ENCODE measurements at regions not wholly inside any gene's neighbourhood (a gene's known extent, or its start where the extent isn't known, plus 50 kb on each side); places are given as distances from the start of the nearest gene placed in this dataset.

- no peak for DNase-seq
- no peaks in the 10 kb centered on the region for H3K36me3 ChIP-seq
- no peak for TF ChIP-seq CTCF (IDR thresholded peaks at IDR 0.05 in 4 of 5, conservative IDR thresholded peaks at IDR 0.05 in 1 of 5)
- no peak for TF ChIP-seq POLR2A (IDR thresholded peaks at IDR 0.05)
- no peak overlapping the region for H3K27ac ChIP-seq
- no peak for ATAC-seq
- in situ Hi-C loops (cut with MboI; ENCODE audit: low sequenced_read_pairs in 4 of 4) (loop anchor here in 2 of 4 donors (25.0 kb wide), 2 partner anchors 779 to 979 kb away; no protein-coding TSS in a partner anchor), intact Hi-C loops (cut with DNase I; ENCODE audit: low total_unique reads) (no loop called here)
- H3K9me3 ChIP-seq: no peaks in the 10 kb centered on the region
- H3K4me1 ChIP-seq: no peaks in the 10 kb centered on the region
- no peak overlapping the region for H3K4me3 ChIP-seq
- no peaks in the 10 kb centered on the region for H3K27me3 ChIP-seq
Observed at GRCh38 chr4:123133397-123134050, 211.1 kb upstream of the NUDT6 start.

DNA sequence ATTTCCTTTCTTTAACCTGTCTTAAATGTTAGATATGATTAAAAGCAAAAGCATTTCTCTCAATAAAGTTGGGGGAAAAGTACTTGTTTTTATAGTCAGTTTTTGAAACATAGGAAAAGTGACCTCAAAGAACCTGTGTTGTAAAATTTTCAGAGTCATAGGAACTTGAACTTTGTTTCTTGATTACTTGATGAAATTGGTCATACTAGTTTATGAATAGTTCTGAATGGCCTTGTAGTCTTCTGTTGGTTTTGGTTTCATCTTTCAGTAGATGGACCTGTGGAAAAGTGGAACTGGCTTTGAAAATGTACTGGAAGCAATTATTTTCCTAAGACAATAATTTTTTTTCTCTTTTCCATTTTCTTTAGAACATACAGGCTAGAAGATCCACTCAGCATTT lies 222.2 kb upstream of the NUDT6 start:
- H3K27ac ChIP-seq: no peak overlapping the region
- intact Hi-C loops (cut with DNase I; ENCODE audit: low total_unique reads): no loop called here
- in situ Hi-C loops (cut with MboI; ENCODE audit: low sequenced_read_pairs in 4 of 4): loop anchor here in 2 of 4 donors (25.0 kb wide), 2 partner anchors 768 to 968 kb away; no protein-coding TSS in a partner anchor
- ATAC-seq: no peak
- TF ChIP-seq CTCF (IDR thresholded peaks at IDR 0.05 in 4 of 5, conservative IDR thresholded peaks at IDR 0.05 in 1 of 5): no peak
- TF ChIP-seq POLR2A (IDR thresholded peaks at IDR 0.05): no peak
- H3K4me1 ChIP-seq: no peaks in the 10 kb centered on the region
- DNase-seq: no peak
- no peak overlapping the region for H3K4me3 ChIP-seq
- no peaks in the 10 kb centered on the region for H3K36me3 ChIP-seq
- H3K9me3 ChIP-seq: no peaks in the 10 kb centered on the region
- H3K27me3 ChIP-seq: no peaks in the 10 kb centered on the region

DNA sequence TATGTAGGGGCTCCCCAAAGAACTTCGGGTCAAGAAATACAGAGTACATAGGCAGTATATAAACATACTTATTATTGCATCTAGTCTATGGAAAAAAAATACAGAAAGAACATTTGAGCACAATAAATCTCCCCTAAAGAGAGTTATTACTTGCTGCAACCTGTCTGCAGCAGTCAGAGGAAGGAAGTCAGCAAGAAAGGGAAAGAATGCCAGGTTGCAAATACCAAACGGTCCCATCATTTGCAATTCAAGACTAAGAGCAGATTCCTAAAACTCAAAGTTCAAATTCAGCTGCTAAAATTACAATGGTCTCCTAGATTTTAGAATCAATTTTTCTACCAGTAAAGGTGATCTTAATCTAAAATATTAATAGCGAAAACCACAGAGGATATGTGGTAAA lies 236.2 kb upstream of the NUDT6 start:
- no peaks in the 10 kb centered on the region for H3K4me1 ChIP-seq
- H3K27ac ChIP-seq: no peak overlapping the region
- no peaks in the 10 kb centered on the region for H3K27me3 ChIP-seq
- no peaks in the 10 kb centered on the region for H3K9me3 ChIP-seq
- H3K36me3 ChIP-seq: no peaks in the 10 kb centered on the region
- ATAC-seq (no peak), DNase-seq (no peak)
- intact Hi-C loops (cut with DNase I; ENCODE audit: low total_unique reads): no loop called here
- no peak overlapping the region for H3K4me3 ChIP-seq
- in situ Hi-C loops (cut with MboI; ENCODE audit: low sequenced_read_pairs in 4 of 4): no loop called here
- TF ChIP-seq POLR2A (IDR thresholded peaks at IDR 0.05): no peak
- no peak for TF ChIP-seq CTCF (IDR thresholded peaks at IDR 0.05 in 4 of 5, conservative IDR thresholded peaks at IDR 0.05 in 1 of 5)

DNA sequence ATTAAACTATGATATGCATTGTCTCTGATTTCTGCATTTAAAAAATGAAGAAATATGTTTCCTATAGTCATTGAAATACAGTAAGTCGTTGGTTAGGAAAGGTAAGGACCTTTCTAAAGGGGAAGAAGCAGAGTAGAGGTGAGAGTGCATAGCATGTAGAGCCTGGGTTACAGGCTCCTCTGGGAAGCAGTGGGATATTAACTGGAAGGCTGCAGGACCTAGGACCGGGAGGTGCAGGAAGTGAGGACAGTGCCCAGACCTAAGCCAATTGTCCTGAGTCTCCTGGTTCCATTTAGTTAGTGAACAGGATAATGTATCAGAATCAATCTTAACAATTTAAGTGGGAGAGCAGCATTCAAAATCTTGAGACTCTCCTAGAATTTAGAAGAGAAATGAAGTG lies 237.1 kb upstream of the NUDT6 start:
- no peak overlapping the region for H3K27ac ChIP-seq
- ATAC-seq (no peak), DNase-seq (no peak)
- no peak overlapping the region for H3K4me3 ChIP-seq
- H3K4me1 ChIP-seq: no peaks in the 10 kb centered on the region
- TF ChIP-seq CTCF (IDR thresholded peaks at IDR 0.05 in 4 of 5, conservative IDR thresholded peaks at IDR 0.05 in 1 of 5): no peak
- no peak for TF ChIP-seq POLR2A (IDR thresholded peaks at IDR 0.05)
- intact Hi-C loops (cut with DNase I; ENCODE audit: low total_unique reads) (no loop called here), in situ Hi-C loops (cut with MboI; ENCODE audit: low sequenced_read_pairs in 4 of 4) (no loop called here)
- H3K27me3 ChIP-seq: no peaks in the 10 kb centered on the region
- no peaks in the 10 kb centered on the region for H3K9me3 ChIP-seq
- no peaks in the 10 kb centered on the region for H3K36me3 ChIP-seq

DNA sequence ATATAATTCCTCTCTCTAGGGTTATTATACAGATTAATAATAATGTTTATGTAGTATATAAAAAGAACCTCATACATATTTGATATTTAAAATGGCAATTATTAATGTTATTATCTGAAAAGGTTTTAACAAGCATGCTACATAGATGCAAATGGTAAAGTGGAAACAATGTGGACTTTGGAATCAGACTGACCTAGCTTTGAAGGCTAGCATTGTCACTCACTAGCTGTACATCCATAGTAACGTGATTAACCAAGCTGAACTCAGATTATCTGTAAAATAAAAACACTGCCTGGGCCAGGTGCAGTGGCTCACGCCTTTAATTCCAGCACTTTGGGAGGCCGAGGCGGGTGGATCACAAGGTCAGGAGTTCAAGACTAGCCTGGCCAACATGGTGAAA lies 233.7 kb upstream of the SPRY1 start:
- TF ChIP-seq POLR2A (IDR thresholded peaks at IDR 0.05) (no peak), CTCF (IDR thresholded peaks at IDR 0.05 in 4 of 5, conservative IDR thresholded peaks at IDR 0.05 in 1 of 5) (no peak)
- intact Hi-C loops (cut with DNase I; ENCODE audit: low total_unique reads): no loop called here
- in situ Hi-C loops (cut with MboI; ENCODE audit: low sequenced_read_pairs in 4 of 4): no loop called here
- no peak overlapping the region for H3K27ac ChIP-seq
- DNase-seq (no peak), ATAC-seq (no peak)
- no peak overlapping the region for H3K4me3 ChIP-seq
- H3K27me3 ChIP-seq: no peaks in the 10 kb centered on the region
- no peaks in the 10 kb centered on the region for H3K36me3 ChIP-seq
- no peaks in the 10 kb centered on the region for H3K4me1 ChIP-seq
- no peaks in the 10 kb centered on the region for H3K9me3 ChIP-seq

Data from gastrocnemius medialis (tissue), 4 donors.